GM21515 (cell line): ENCODE measurements at regions not wholly inside any gene's neighbourhood (a gene's known extent, or its start where the extent isn't known, plus 50 kb on each side); places are given as distances from the start of the nearest gene placed in this dataset.

Source experiments
- ATAC-seq: cut with Tn5 transposase; IDR thresholded peaks from one replicate; pipeline ENCODE4 v1.9.1; 2021; ENCODE audit not compliant: unreplicated experiment

DNA sequence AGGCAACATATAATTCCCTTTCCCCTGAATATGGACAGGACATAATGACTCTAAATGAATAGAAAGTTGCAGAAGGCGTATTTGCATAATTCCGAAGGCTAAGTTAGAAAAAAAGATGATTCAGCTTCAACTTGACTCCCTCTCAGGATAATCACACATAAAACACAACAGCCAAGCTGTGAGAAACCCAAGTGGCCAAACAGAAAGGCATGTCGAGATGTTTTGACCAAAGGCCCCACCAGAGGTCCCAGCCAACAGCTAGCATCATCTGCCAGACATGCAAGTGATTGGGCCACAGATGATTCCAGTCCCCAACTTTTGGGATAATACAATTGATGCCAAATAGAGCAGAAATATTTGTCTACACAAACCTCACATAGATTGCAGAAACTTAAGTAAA lies 444.9 kb downstream of the LTN1 start:
- no peak for ATAC-seq

DNA sequence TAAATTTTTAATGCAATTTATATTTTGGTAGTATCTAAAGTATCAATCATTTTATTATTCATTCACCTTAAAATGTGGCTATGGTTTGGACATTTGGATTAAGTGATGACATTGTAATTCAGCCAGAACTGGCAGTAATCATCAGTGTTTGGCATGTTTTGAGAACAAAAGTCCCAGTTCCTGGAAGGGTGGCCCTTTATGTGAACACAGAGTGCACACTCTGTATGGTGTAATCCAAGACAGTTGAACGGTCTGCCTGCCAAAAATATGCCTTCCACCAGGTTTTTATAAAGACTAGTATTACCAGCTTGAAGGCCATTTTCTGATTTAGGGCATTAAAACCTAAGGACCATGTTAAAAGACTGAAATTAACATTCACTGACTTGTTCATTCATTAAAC lies 448.7 kb downstream of the LTN1 start:
- ATAC-seq: no peak

GRCh38 chr21:28541371-28542112 lies 451.1 kb downstream of the LTN1 start:
- ATAC-seq: no peak

GRCh38 chr21:28540514-28540913 lies 452.2 kb downstream of the LTN1 start:
- ATAC-seq: no peak

DNA sequence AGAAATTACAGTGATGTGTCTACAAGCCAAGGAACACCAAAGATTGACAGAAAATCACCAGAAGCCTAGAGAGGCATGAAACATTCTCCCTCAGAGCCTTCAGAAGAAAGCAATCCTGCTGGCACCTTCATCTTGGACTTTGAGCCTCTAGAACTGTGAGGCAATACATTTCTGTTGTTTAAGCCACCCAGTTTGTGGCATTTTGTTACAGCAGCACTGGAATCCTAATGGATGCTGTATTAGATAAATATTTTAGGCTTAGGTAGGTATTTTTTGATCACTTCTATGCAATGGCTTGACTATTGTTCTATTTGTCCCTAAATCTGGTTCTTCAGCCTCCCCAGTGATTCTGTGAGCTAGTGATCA lies 453.1 kb downstream of the LTN1 start:
- no peak for ATAC-seq

- no peak for ATAC-seq
These were observed 453.6 kb downstream of the LTN1 start for GRCh38 chr21:28538987-28539622.

DNA sequence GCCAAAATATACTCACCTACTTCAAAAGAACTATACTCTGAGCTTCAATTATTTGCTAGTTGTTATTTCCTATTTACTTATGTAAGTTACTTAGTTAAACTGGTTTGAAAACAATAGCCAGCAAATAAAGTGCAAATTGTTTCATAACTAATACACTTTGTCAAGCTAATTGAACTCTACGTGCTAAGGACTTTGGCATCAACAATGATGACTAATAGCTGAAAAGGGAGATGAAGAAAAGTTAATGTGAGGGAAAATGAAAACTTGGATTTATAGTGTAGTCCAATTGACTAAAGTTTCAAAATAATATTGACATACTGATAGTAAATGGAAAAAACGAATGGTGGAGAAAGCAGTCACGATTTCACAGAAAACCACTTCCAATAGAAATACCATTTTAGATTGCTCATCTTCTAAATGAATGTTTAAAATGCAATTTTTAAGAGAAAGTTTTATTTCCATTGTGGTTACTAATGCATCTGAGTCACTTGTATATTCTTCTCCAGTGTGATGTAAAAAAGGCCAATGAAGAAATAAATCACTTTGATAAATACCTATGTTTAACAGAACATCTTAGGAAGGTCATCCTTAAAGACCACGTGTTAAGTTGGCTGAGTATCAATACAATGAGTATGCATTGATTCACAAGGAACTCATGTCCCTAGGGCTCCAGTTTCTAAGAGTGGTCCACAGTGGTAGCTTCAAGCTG lies 455.2 kb downstream of the LTN1 start:
- ATAC-seq: no peak

- no peak for ATAC-seq
These were observed 460.2 kb downstream of the LTN1 start for GRCh38 chr21:28532446-28532845.

DNA sequence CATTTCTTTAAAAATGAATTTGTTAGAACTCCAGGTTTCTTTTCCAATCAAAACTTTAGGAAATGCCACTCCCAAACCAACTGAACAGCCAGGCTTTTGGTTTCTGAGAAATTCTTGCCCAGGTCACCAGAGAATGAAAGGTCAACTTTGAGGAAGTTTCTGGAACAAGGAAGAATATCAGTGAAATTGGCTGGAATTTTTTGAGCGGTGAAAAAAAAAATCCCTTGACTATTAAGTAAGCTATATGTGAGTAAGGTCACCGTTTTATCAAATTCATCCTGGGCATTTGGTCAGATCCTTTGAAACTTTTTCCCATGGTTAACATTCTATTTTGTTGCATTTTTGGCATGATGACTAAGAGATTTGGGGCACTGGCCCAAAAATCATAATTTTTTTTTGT lies 469.3 kb downstream of the LTN1 start:
- no peak for ATAC-seq

DNA sequence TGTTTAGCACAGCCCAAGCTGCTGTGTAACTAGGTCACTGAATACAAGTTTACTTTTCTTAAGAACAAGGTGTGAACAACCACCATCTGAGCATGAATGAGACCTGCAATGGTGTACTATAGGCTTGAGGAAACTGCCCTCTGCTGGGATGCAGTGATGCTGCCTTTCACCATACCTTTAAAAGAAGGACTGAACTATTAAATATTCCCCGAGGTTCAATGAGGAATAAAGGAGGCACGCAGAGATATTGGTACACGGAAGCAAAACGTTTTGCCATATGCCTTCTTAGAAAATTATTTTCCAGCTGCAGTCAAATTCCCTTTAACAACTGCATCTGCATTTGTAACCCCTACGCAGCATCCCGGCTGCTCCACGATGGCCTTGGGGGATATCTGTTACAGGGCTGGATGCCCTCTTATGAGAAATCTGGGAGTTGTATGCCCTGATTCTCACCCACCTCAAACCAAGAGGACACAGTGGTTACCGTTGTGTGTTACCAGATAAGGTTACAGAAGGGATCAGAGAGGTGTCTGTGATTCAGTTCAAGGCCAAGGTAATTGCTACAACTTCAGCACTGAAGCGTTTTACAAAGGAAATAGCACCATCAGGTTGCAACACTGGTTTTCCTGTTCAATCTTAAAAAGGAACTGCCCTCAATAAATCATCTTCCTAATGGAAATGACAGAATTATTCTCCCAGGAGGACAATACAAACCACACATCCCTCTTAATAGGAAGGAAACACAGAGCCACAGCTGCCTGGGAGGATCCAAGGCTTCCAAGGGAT lies 470.5 kb downstream of the LTN1 start:
- ATAC-seq: no peak

DNA sequence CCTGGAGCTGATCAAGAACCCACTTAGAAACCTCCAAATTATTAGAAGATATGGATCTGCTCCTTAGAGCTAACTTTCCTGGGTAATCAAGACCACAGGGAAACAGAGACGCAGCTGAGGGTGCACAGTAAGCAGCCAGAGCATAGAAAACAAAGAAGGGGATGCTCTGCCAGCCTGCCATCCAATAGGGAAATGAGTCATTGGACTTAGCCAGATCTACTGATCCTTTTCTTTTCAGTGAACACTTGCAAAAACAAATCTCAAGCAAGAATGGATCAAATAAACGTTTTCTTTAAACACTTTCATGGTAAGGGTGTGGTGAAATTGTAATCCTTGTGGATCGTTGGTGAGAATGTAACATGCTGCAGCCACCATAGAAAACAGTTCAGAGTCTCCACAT lies 474.0 kb downstream of the LTN1 start:
- ATAC-seq: no peak

DNA sequence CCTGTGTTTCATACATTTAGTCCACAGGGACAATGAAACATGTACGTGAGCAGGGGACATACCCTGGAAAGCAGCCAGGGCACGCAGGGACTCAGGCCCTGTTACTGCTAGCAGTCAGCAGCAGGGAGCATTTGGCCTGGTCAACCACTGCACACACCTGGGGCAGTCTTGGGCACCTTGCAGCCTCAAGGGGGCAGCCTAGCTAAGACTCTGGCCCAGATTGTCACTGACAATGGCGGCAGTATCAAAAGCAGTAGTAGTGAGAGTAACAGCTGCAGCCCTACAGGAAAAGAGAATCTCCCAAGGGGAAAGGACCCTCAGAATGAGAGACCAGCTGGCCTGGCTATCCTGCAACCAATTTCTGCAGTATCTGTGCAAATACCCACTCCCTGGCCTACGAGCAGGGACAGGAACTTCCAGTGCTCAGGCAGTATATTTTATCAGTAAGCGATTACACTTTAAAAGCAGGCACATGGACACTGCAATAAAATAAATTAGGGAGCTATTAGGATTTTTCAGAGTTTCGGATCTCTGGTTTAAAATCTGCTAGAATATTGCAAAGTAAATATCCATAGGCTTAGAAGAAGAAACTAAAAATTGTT lies 475.6 kb downstream of the LTN1 start:
- peak; percentile 99 for ATAC-seq

GRCh38 chr21:28516021-28516420 lies 476.7 kb downstream of the LTN1 start:
- no peak for ATAC-seq

GRCh38 chr21:28513428-28513827 lies 479.2 kb downstream of the LTN1 start:
- no peak for ATAC-seq

GRCh38 chr21:28509031-28509430 lies 483.6 kb downstream of the LTN1 start:
- ATAC-seq: no peak

DNA sequence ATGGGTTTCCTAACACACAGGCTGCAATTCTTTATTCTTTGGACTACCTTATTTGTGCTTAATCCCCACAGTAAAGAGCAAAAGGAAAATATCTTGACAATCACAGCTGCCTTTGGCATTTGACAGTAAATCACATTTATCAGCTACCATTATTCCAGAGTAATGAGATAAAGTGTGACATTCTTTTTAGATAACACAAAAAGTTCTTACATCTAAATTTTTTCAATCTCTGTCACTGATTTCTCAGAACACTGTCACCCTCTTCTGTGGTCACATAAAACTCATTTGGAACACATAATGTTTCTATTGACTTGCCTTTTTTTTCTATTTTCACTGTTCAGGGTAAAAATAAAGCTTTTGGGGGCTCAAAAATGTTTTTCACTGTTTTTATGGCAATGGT lies 484.6 kb downstream of the LTN1 start:
- ATAC-seq: no peak

GRCh38 chr21:28496517-28496916 lies 496.2 kb downstream of the LTN1 start:
- ATAC-seq: no peak

- ATAC-seq: no peak
These were observed 500.6 kb downstream of the LTN1 start for GRCh38 chr21:28492127-28492526.

GRCh38 chr21:28489821-28490350 lies 502.8 kb downstream of the LTN1 start:
- ATAC-seq: no peak

GRCh38 chr21:28489162-28489561 lies 503.5 kb downstream of the LTN1 start:
- ATAC-seq: no peak
